Adrenal gland (tissue), 9 donors: ENCODE measurements at regions not wholly inside any gene's neighbourhood (a gene's known extent, or its start where the extent isn't known, plus 50 kb on each side); places are given as distances from the start of the nearest gene placed in this dataset.

Source experiments
- DNase-seq, 7 donors: peaks; one replicate each; pipeline ENCODE4 v3.0.0-alpha.2; 2019 to 2020
- H3K27ac ChIP-seq, 5 donors: fragments of 200-600 bp; sonication (generic) in 4 of 5; 1 replicate in 3 of 5; 2 replicates in 2 of 5; pipeline versions ENCODE4 v1.5.1 to v1.8.0; 2016 to 2020; ENCODE audit warnings: mild to moderate bottlenecking in 1 of 5
- H3K27me3 ChIP-seq: fragments of 200-600 bp; 2 replicates; pipeline ENCODE4 v1.8.0; 2021
- H3K36me3 ChIP-seq, 2 donors: fragments of 200-600 bp; replicated peaks in 1 of 2; 1 replicate in 1 of 2; 2 replicates in 1 of 2; pipeline versions ENCODE4 v1.5.1 to v1.8.0; 2018 to 2022
- H3K4me1 ChIP-seq, 2 donors: fragments of 200-600 bp; replicated peaks in 1 of 2; 1 replicate in 1 of 2; 2 replicates in 1 of 2; pipeline versions ENCODE4 v1.5.1 to v1.8.0; 2018 to 2021
- H3K4me3 ChIP-seq, 4 donors: fragments of 200-600 bp; sonication (generic) in 3 of 4; one replicate each; pipeline ENCODE4 v1.5.1; 2016 to 2018
- H3K9me3 ChIP-seq, 3 donors: fragments of 200-600 bp; sonication (generic) in 1 of 3; replicated peaks in 1 of 3; 1 replicate in 2 of 3; 2 replicates in 1 of 3; pipeline versions ENCODE4 v1.5.1 to v1.8.0; 2016 to 2021
- CTCF ChIP-seq, 6 experiments: fragments of 450-650 bp in 4 of 6; fragments of 200-600 bp in 2 of 6; sonication (generic) in 1 of 6; IDR thresholded peaks; 1 replicate in 5 of 6; 2 replicates in 1 of 6; pipeline versions ENCODE4 v1.5.1 to v1.8.0; 2016 to 2021; ENCODE audit warnings: antibody characterized with exemption in 6 of 6, mild to moderate bottlenecking in 2 of 6, moderate library complexity in 1 of 6
- POLR2A ChIP-seq, 2 donors: fragments of 450-650 bp; IDR thresholded peaks; one replicate each; pipeline ENCODE4 v1.6.1; 2017; ENCODE audit warnings: antibody characterized with exemption in 2 of 2, mild to moderate bottlenecking in 2 of 2, moderate library complexity in 1 of 2
- WGBS, 4 donors: extraction: QIAGEN DNeasy Blood & Tissue Kit in 2 of 4; methylation state at CpG; one replicate each; pipeline versions ENCODE4 v1.1.5 to v1.1.7; 2013 to 2017; 5-methylcytosine and 5-hydroxymethylcytosine counted together
- intact Hi-C, 2 donors: fragments of 100-400 bp; cut with DNase I; formaldehyde crosslinking; loops; one replicate each; pipeline versions ENCODE4 v1.14.1 to v1.15.0; 2022 to 2023
- donor health status: healthy with polysubstance abuse.
- donor health status: Bipolar disorder and iron deficiency.
- donor health status: DM: yes; HTN: yes; CAD: no.
- donor health status: DM: no; HTN: no; CAD: no.
- donor health status: DM: no; HTN: no; CAD: no.

DNA sequence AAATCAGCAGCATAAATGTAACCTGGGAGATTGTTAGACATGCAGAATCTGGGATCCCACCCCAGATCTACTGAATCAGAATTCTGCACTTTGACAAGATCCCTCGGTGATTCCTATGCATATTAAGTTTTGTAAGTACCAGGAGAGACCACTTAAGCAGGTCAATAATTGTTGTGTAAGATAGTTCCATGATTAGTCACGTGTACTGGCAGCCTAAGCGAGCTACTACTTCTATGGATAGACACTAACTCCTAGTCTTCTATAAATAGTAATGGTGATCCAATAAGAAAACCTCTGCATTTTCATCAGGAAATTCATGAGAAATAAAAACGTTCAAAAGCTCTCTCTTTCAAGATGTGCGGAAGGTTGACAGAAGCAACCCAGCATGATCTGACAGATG is 988.2 kb upstream of the CHAC2 start:
- Histone ChIP-seq H3K36me3 (no peaks in the 10 kb centered on the region), H3K4me1 (no peaks in the 10 kb centered on the region), H3K27ac (no peak overlapping the region), H3K4me3 (no peak overlapping the region), H3K9me3 (no peaks in the 10 kb centered on the region), H3K27me3 (no peaks in the 10 kb centered on the region)
- intact Hi-C loops = no loop called here
- no peak for DNase-seq
- TF ChIP-seq CTCF (IDR thresholded peaks at IDR 0.05) (no peak), POLR2A (IDR thresholded peaks at IDR 0.05) (no peak)
- WGBS, 4 donors = 69 to 74% (median 71%) methylated on average over 5 of the region's 5 CpGs

DNA sequence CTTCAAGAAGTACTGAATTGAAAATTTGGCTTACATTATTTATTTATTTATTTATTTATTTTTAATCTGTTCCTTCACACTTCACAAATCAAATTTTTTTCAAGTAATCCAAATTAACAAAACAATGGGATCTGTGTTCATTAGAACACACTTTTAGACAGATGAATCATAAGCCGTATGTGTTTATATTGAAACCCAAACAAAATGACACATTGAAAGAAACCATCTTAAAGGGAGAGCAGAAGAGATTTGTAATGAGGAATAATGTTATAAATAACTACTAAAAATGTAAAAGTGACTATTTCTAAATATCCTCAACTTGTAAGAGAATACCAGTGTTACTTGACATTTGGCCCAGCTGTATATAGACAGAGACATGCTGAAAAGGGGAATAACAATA is 991.0 kb upstream of the CHAC2 start:
- no peak for DNase-seq
- Histone ChIP-seq H3K27me3 (no peaks in the 10 kb centered on the region), H3K36me3 (no peaks in the 10 kb centered on the region), H3K27ac (no peak overlapping the region), H3K9me3 (no peaks in the 10 kb centered on the region), H3K4me3 (no peak overlapping the region), H3K4me1 (no peaks in the 10 kb centered on the region)
- TF ChIP-seq POLR2A (IDR thresholded peaks at IDR 0.05) = no peak
- TF ChIP-seq CTCF (IDR thresholded peaks at IDR 0.05) = no peak
- 89 to 97% (median 93%) methylated on average over 1 of the region's 1 CpG for WGBS, 4 donors
- intact Hi-C loops = no loop called here

DNA sequence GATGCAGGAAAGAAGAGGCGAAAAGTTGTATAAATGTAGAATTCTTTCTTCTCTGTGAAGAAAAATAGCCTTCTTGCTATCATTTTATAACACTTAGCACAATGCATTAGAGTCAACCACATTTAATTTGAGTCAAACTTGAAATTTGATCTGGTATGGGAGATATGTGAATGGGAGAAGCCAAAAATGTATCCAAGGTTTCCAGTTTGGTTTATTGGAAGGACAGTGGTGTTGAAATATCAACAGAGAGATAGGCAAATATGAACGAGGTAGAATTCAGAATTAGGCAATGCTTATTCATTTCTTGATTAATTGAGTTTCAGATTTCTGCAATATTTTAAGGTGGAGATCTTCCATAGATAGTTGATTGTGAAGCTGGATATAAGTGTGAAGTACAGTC is 991.9 kb upstream of the CHAC2 start:
- Histone ChIP-seq H3K27me3 (no peaks in the 10 kb centered on the region), H3K4me3 (no peak overlapping the region), H3K9me3 (no peaks in the 10 kb centered on the region), H3K36me3 (no peaks in the 10 kb centered on the region), H3K4me1 (no peaks in the 10 kb centered on the region), H3K27ac (no peak overlapping the region)
- no peak for TF ChIP-seq CTCF (IDR thresholded peaks at IDR 0.05)
- TF ChIP-seq POLR2A (IDR thresholded peaks at IDR 0.05) = no peak
- WGBS, 4 donors = 56 to 63% (median 58%) methylated on average over 2 of the region's 2 CpGs
- intact Hi-C loops = no loop called here
- no peak for DNase-seq

- Histone ChIP-seq H3K4me1 (no peaks in the 10 kb centered on the region), H3K4me3 (no peak overlapping the region), H3K9me3 (no peaks in the 10 kb centered on the region), H3K27ac (no peak overlapping the region), H3K36me3 (no peaks in the 10 kb centered on the region), H3K27me3 (no peaks in the 10 kb centered on the region)
- intact Hi-C loops = no loop called here
- 40 to 82% (median 65%) methylated on average over 1 to 2 of the region's 2 CpGs for WGBS, 4 donors
- DNase-seq = no peak
- TF ChIP-seq POLR2A (IDR thresholded peaks at IDR 0.05) (no peak), CTCF (IDR thresholded peaks at IDR 0.05) (no peak)
Measured at GRCh38 chr2:52765735-52766134, 1001.9 kb upstream of the CHAC2 start.
